Testis (tissue), 2 donors: ENCODE measurements at regions not wholly inside any gene's neighbourhood (a gene's known extent, or its start where the extent isn't known, plus 50 kb on each side); places are given as distances from the start of the nearest gene placed in this dataset.

Experiments used
- CTCF ChIP-seq, 3 experiments: fragments of 450-650 bp in 2 of 3; fragments of 200-600 bp in 1 of 3; sonication (generic) in 1 of 3; IDR thresholded peaks; one replicate each; pipeline ENCODE4 v1.5.1; 2016 to 2019; ENCODE audit warnings: antibody characterized with exemption in 3 of 3, mild to moderate bottlenecking in 2 of 3, moderate library complexity in 1 of 3
- POLR2A ChIP-seq: fragments of 450-650 bp; IDR thresholded peaks from one replicate; pipeline ENCODE4 v1.6.1; 2017; ENCODE audit warnings: antibody characterized with exemption, mild to moderate bottlenecking, moderate library complexity

- TF ChIP-seq CTCF (IDR thresholded peaks at IDR 0.05) = no peak
- no peak for TF ChIP-seq POLR2A
These were observed 231.6 kb downstream of the ELAVL2 start for GRCh38 chr9:23594421-23594820.
